WERI-Rb-1 (cell line): ENCODE measurements at regions not wholly inside any gene's neighbourhood (a gene's known extent, or its start where the extent isn't known, plus 50 kb on each side); places are given as distances from the start of the nearest gene placed in this dataset.

ENCODE experiments used
- DNase-seq: peaks from one replicate; pipeline ENCODE4 v3.0.0-alpha.2; 2020
- H3K27ac ChIP-seq: fragments of 250-450 bp; sonication (Bioruptor Pico); 2 replicates; pipeline ENCODE4 v1.5.1; 2020; ENCODE audit warnings: mild to moderate bottlenecking, moderate library complexity
- H3K27me3 ChIP-seq: fragments of 250-450 bp; sonication (Bioruptor Pico); 2 replicates; pipeline ENCODE4 v1.5.1; 2021; ENCODE audit warnings: mild to moderate bottlenecking, low read depth, moderate library complexity; ENCODE audit not compliant: insufficient read depth, severe bottlenecking
- H3K36me3 ChIP-seq: fragments of 250-450 bp; sonication (Bioruptor Pico); 2 replicates; pipeline ENCODE4 v1.5.1; 2020; ENCODE audit warnings: mild to moderate bottlenecking, moderate library complexity
- H3K4me3 ChIP-seq: 2 replicates; pipeline ENCODE4 v1.5.1; 2011; ENCODE audit warnings: low read depth, mild to moderate bottlenecking, control low read depth, low read length
- H3K9me3 ChIP-seq: fragments of 250-450 bp; sonication (Bioruptor Pico); 2 replicates; pipeline ENCODE4 v1.5.1; 2021; ENCODE audit warnings: mild to moderate bottlenecking, moderate library complexity; ENCODE audit not compliant: severe bottlenecking
- CTCF ChIP-seq: IDR thresholded peaks from 2 replicates; pipeline ENCODE4 v1.5.1; 2011; ENCODE audit warnings: low read depth, mild to moderate bottlenecking, control low read depth, inconsistent platforms, low read length

GRCh38 chr11:19571906-19572305 is 140.7 kb upstream of the NAV2 start:
- peaks cover 3% of the 10 kb centered on the region for H3K9me3 ChIP-seq
- TF ChIP-seq CTCF, result no peak
- no peak for DNase-seq
- H3K4me3 ChIP-seq, result no peak overlapping the region
- peaks cover 61% of the 10 kb centered on the region for H3K27me3 ChIP-seq
- no peak overlapping the region for H3K27ac ChIP-seq
- no peaks in the 10 kb centered on the region for H3K36me3 ChIP-seq

GRCh38 chr11:19570889-19571288 is 141.7 kb upstream of the NAV2 start:
- Histone ChIP-seq H3K36me3 (no peaks in the 10 kb centered on the region), H3K27ac (no peak overlapping the region), H3K9me3 (peaks cover 3% of the 10 kb centered on the region), H3K4me3 (no peak overlapping the region), H3K27me3 (peaks cover 69% of the 10 kb centered on the region)
- TF ChIP-seq CTCF, result no peak
- DNase-seq, result no peak

GRCh38 chr11:19567996-19568395 is 144.6 kb upstream of the NAV2 start:
- H3K36me3 ChIP-seq, result no peaks in the 10 kb centered on the region
- H3K27ac ChIP-seq, result no peak overlapping the region
- peaks cover 3% of the 10 kb centered on the region for H3K9me3 ChIP-seq
- no peak overlapping the region for H3K4me3 ChIP-seq
- TF ChIP-seq CTCF, result no peak
- no peak for DNase-seq
- H3K27me3 ChIP-seq, result peaks cover 74% of the 10 kb centered on the region

GRCh38 chr11:19566583-19567379 is 145.9 kb upstream of the NAV2 start:
- no peak for TF ChIP-seq CTCF
- Histone ChIP-seq H3K27me3 (peaks cover 77% of the 10 kb centered on the region), H3K4me3 (no peak overlapping the region), H3K27ac (no peak overlapping the region), H3K9me3 (peaks cover 3% of the 10 kb centered on the region), H3K36me3 (no peaks in the 10 kb centered on the region)
- DNase-seq, result no peak

- DNase-seq, result no peak
- TF ChIP-seq CTCF, result no peak
- H3K9me3 ChIP-seq, result no peaks in the 10 kb centered on the region
- H3K36me3 ChIP-seq, result no peaks in the 10 kb centered on the region
- H3K4me3 ChIP-seq, result no peak overlapping the region
- peaks cover 74% of the 10 kb centered on the region for H3K27me3 ChIP-seq
- no peak overlapping the region for H3K27ac ChIP-seq
These were observed 147.0 kb upstream of the NAV2 start for GRCh38 chr11:19565639-19566038.

GRCh38 chr11:19562156-19562555 is 150.5 kb upstream of the NAV2 start:
- no peak for DNase-seq
- TF ChIP-seq CTCF, result no peak
- Histone ChIP-seq H3K27me3 (peaks cover 85% of the 10 kb centered on the region), H3K36me3 (no peaks in the 10 kb centered on the region), H3K27ac (no peak overlapping the region), H3K4me3 (no peak overlapping the region), H3K9me3 (no peaks in the 10 kb centered on the region)
